Gastroesophageal sphincter (tissue), 4 donors: ENCODE measurements at regions not wholly inside any gene's neighbourhood (a gene's known extent, or its start where the extent isn't known, plus 50 kb on each side); places are given as distances from the start of the nearest gene placed in this dataset.

Source experiments
- ATAC-seq: fragments of 150-250 bp; one replicate; pipeline ENCODE4 v1.9.1; 2016; ENCODE audit warnings: mild to moderate bottlenecking, moderate library complexity
- H3K27ac ChIP-seq, 4 donors: fragments of 200-600 bp; sonication (generic) in 3 of 4; 1 replicate in 3 of 4; 2 replicates in 1 of 4; pipeline ENCODE4 v1.5.1; 2016 to 2019
- H3K27me3 ChIP-seq: fragments of 200-600 bp; sonication (generic); one replicate; pipeline ENCODE4 v1.5.1; 2019
- H3K36me3 ChIP-seq, 2 donors: fragments of 200-600 bp; sonication (generic); one replicate each; pipeline ENCODE4 v1.5.1; 2019; ENCODE audit warnings: control low read depth in 1 of 2
- H3K4me1 ChIP-seq, 3 donors: fragments of 200-600 bp; sonication (generic); 1 replicate in 2 of 3; 2 replicates in 1 of 3; pipeline ENCODE4 v1.5.1; 2016 to 2019; ENCODE audit warnings: control low read depth in 2 of 3
- H3K4me3 ChIP-seq, 2 donors: fragments of 200-600 bp; sonication (generic); one replicate each; pipeline ENCODE4 v1.5.1; 2019; ENCODE audit warnings: mild to moderate bottlenecking in 1 of 2, moderate library complexity in 1 of 2
- H3K9me3 ChIP-seq, 3 donors: fragments of 200-600 bp; sonication (generic); one replicate each; pipeline ENCODE4 v1.5.1; 2017 to 2019; ENCODE audit warnings: control low read depth in 2 of 3
- EP300 ChIP-seq: sonication (generic); formaldehyde crosslinking; IDR thresholded peaks from one replicate; pipeline ENCODE4 v1.6.1; 2017; ENCODE audit warnings: antibody characterized with exemption, mild to moderate bottlenecking
- POLR2A ChIP-seq, 2 donors: fragments of 450-650 bp; IDR thresholded peaks; one replicate each; pipeline ENCODE4 v1.6.1; 2017; ENCODE audit warnings: antibody characterized with exemption in 2 of 2, mild to moderate bottlenecking in 2 of 2, moderate library complexity in 1 of 2
- POLR2AphosphoS5 ChIP-seq: sonication (generic); formaldehyde crosslinking; IDR thresholded peaks from one replicate; pipeline ENCODE4 v1.6.1; 2017; ENCODE audit warnings: antibody characterized with exemption
- WGBS, 2 donors: methylation state at CpG; one replicate each; pipeline ENCODE4 v1.1.5; 2018; ENCODE audit warnings: low coverage in 1 of 2; 5-methylcytosine and 5-hydroxymethylcytosine counted together
- TF ChIP-seq, protein P1 (sequence below), 4 experiments: fragments of 200-600 bp in 2 of 4; fragments of 450-650 bp in 2 of 4; sonication (generic) in 1 of 4; IDR thresholded peaks; one replicate each; pipeline ENCODE4 v1.5.1; 2017 to 2019; ENCODE audit warnings: antibody characterized with exemption in 4 of 4, mild to moderate bottlenecking in 2 of 4, moderate library complexity in 2 of 4

DNA sequence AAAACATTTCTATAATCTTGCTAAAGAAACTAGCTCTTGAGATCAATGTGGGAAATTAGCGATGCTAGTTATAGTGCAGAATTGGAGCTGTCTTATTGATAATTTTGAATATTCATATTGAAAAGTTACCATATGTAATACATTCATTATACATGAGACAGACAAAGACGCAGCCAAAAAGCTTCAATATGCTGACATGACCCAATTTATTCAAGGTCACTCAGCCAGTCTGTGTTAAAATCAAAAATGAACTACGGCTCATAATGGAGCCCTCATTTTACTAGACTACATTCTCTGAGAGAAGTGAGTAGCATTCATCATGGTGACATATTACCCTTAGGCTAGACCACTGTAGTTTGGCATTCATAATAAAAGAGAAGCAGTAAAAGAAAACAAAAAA lies 107.3 kb upstream of the GABRG2 start:
- no peaks in the 10 kb centered on the region for H3K9me3 ChIP-seq
- no peak for ATAC-seq
- H3K4me3 ChIP-seq: no peak overlapping the region
- H3K27ac ChIP-seq: no peak overlapping the region
- no peaks in the 10 kb centered on the region for H3K4me1 ChIP-seq
- TF ChIP-seq, protein P1, sequence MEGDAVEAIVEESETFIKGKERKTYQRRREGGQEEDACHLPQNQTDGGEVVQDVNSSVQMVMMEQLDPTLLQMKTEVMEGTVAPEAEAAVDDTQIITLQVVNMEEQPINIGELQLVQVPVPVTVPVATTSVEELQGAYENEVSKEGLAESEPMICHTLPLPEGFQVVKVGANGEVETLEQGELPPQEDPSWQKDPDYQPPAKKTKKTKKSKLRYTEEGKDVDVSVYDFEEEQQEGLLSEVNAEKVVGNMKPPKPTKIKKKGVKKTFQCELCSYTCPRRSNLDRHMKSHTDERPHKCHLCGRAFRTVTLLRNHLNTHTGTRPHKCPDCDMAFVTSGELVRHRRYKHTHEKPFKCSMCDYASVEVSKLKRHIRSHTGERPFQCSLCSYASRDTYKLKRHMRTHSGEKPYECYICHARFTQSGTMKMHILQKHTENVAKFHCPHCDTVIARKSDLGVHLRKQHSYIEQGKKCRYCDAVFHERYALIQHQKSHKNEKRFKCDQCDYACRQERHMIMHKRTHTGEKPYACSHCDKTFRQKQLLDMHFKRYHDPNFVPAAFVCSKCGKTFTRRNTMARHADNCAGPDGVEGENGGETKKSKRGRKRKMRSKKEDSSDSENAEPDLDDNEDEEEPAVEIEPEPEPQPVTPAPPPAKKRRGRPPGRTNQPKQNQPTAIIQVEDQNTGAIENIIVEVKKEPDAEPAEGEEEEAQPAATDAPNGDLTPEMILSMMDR (IDR thresholded peaks at IDR 0.05): no peak
- no peaks in the 10 kb centered on the region for H3K27me3 ChIP-seq
- 73 to 92% methylated on average over 3 of the region's 3 CpGs for WGBS, 2 donors
- H3K36me3 ChIP-seq: no peaks in the 10 kb centered on the region

DNA sequence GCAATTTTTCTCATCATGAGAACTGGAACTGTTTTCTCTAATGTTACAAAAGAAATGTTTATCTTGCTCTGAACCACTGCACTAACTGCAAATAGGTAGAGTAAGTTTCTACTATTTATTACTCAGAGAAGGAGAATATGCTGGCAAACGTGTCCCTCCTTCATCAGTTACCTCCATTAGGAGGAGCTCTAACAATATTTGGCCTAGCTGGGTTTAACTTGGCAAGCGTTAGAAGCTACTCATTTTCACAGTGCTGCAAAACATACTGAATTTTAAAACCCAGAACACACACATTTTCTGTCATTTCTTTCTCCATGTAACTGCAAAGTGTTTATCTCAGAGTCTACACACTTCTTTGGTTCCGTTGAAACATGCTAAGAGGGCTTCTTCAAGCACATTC lies 101.0 kb upstream of the GABRG2 start:
- WGBS, 2 donors: 0% methylated on average over 3 of the region's 3 CpGs

DNA sequence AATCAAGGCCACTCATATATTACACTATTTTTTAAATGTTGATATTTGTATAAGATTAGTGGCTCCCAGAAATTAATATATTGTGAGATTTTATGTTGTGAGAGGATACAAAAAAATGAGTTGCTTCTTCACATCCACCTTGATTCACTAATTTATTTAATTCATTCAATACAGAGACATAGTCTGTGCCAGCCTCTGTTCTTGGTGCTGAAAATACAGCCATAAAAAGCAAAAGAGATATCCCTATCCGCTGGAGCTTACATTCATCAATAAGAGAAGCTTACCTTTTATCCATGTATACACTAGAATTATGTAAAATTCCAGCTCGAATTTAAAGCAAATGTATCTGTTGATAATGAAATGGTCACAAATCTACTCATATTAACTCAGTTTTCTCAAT lies 92.2 kb upstream of the GABRG2 start:
- Histone ChIP-seq H3K4me1 (no peaks in the 10 kb centered on the region), H3K27me3 (no peaks in the 10 kb centered on the region), H3K9me3 (no peaks in the 10 kb centered on the region), H3K27ac (no peak overlapping the region), H3K4me3 (no peak overlapping the region), H3K36me3 (no peaks in the 10 kb centered on the region)
- ATAC-seq: no peak
- WGBS, 2 donors: 24 to 52% methylated on average over 2 of the region's 2 CpGs
- TF ChIP-seq EP300: no peak

More for the DNA sequence above, 101.0 kb upstream of the GABRG2 start:
- Histone ChIP-seq H3K4me1 (no peaks in the 10 kb centered on the region), H3K9me3 (no peaks in the 10 kb centered on the region), H3K27ac (no peak overlapping the region), H3K4me3 (no peak overlapping the region), H3K36me3 (no peaks in the 10 kb centered on the region), H3K27me3 (no peaks in the 10 kb centered on the region)
- TF ChIP-seq, protein P1 (IDR thresholded peaks at IDR 0.05): peak in 2 of 4 experiments; percentile 35 to 45
- no peak for TF ChIP-seq EP300
- no peak for ATAC-seq

DNA sequence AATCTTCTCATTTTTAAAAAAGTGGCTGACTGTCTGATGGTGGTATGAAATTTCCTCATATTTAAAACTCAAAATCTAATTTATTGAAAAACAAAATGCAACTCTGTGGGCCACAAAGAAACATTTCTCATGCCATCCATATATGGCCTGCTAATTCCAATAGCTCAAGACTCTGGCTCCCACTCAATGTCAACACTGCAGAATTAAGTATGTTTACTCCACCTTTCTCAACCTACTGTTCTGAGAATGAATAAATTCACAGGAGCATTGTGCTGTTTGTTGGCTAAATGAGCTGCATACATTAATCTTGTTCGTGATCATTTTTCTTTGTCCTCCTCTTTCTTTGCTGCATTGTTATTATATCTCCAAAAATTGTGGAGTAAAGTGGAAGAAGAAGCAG lies 79.5 kb upstream of the GABRG2 start:
- H3K9me3 ChIP-seq: peaks cover 0 to 10% (median 0%) of the 10 kb centered on the region in 3 donors
- TF ChIP-seq EP300 (no peak), POLR2AphosphoS5 (no peak), POLR2A (IDR thresholded peaks at IDR 0.05) (no peak)
- TF ChIP-seq, protein P1 (IDR thresholded peaks at IDR 0.05): no peak
- no peak overlapping the region for H3K4me3 ChIP-seq
- H3K36me3 ChIP-seq: no peaks in the 10 kb centered on the region
- ATAC-seq: no peak
- no peaks in the 10 kb centered on the region for H3K27me3 ChIP-seq
- 60 to 90% methylated on average over 1 of the region's 1 CpG for WGBS, 2 donors
- no peaks in the 10 kb centered on the region for H3K4me1 ChIP-seq
- no peak overlapping the region for H3K27ac ChIP-seq
